Hepatic stellate cell (primary cell): ENCODE measurements at regions not wholly inside any gene's neighbourhood (a gene's known extent, or its start where the extent isn't known, plus 50 kb on each side); places are given as distances from the start of the nearest gene placed in this dataset.

Experiments used
- DNase-seq: peaks from one replicate; pipeline ENCODE4 v3.0.0; 2011; ENCODE audit warnings: low spot score

- DNase-seq = no peak
Observed at GRCh38 chr9:81489046-81489445, 200.3 kb downstream of the TLE1 start.

GRCh38 chr9:81480828-81481604 lies 208.3 kb downstream of the TLE1 start:
- DNase-seq = no peak

DNA sequence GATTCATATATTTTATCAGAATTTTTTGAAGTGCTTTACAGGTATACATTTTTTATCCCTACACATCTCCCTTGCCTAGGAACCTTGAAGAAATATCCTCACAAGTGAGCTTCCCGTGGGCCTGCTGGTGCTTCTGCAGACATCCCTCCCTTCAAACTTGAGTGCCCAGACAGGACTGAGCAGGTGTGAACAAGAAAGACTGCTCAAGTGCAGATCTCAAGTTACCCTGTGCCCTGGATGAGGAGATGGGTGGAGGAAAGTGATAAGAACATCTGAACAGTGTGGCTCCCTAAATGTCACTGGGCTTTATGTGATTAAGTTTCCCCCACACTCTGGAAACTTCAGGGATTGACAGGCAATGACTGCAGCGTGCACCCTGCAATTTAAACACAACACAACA lies 209.8 kb downstream of the TLE1 start:
- no peak for DNase-seq

- DNase-seq = no peak
Observed at GRCh38 chr9:81477669-81478068, 211.7 kb downstream of the TLE1 start.

DNA sequence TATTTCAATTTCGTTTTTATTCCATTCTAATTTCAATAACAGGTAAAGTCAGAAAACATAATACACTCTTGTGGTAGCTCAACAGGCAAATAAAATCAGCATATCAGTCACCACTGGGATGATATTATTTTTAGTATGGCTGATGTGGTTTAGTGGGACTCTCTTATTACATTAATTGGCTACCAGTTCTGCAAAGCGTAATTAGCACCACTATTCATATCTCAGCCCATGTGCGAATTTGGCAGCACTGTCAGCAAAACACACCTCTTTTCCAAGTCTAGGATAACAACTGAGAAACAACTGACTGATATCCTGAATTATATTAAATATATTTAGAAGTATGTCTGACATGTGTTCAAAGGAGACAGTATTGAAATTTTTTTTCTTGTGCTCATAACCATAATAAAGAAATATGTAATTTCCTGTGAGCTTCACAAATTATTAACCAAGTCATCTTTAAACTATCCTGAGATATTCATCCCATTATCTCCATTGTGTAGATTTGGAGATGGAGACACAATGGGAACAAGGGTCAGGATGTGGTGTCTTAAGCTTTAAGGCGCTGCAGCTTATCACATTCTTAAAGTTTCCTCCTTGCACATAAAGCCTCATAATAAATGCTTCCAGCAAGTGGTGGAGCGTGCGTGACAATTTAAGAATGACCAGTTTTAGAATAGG lies 212.4 kb downstream of the TLE1 start:
- DNase-seq = no peak

GRCh38 chr9:81474792-81475191 lies 214.6 kb downstream of the TLE1 start:
- no peak for DNase-seq

DNA sequence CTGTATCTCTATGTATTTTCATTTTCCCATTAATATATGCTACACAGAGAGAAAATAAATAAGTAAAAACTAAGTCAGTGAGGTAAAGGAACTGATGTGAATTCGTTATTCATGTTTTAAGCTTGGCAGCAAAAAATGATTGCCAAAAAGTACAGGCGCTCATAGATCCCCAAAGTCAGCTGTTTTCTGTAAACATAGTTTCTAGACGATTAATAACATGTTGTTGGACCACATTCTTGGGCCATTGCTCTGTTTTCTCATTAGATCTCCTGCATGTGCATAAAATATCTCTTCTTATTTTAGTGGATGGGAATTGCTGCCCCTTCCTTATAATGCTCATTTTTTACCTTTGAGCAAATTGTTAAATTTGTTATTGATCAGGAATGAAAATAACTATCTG lies 215.2 kb downstream of the TLE1 start:
- no peak for DNase-seq

DNA sequence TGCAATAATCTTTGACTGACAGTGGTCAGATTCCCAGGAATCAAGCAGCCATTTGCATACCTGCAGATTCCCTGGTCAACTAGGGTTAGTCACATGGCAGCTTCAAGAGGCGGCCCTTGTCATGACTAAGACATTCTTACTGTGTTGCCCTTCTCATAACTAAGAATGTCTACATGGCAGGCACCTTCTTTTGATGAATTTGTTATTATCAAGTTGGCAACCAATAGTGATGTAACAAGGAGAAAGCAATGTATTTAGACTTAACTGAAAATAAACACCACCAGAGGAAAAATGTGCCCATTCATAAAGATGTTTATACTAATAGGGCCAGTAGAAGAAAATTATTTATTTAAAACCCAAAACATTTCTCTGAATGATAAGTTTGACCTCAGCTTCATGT lies 215.6 kb downstream of the TLE1 start:
- no peak for DNase-seq

DNA sequence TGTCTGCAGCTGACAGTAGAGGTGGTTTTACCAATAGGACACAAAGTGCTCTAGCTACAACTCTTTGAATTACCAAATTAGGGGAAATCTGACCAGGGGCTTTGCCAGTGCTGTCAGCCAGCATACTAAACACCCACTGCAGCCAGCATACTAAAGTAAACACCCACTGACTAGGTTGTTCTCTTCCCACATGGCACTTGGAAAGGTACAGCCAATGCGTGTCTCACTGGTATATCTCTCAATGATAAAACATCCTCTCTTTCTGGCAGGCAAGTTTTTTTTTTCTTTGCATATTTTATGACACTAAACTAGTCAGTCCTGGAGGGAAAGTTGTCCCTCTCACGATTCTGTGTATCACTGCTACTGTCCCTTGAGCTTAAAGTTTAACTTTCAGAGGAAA lies 216.1 kb downstream of the TLE1 start:
- DNase-seq = no peak

- no peak for DNase-seq
Observed at GRCh38 chr9:81472701-81473100, 216.6 kb downstream of the TLE1 start.

- DNase-seq = no peak
Observed at GRCh38 chr9:81470864-81471263, 218.5 kb downstream of the TLE1 start.

GRCh38 chr9:81468084-81468595 lies 221.2 kb downstream of the TLE1 start:
- no peak for DNase-seq

GRCh38 chr9:81466981-81467380 lies 222.4 kb downstream of the TLE1 start:
- no peak for DNase-seq

- DNase-seq = peak; percentile 62
Observed at GRCh38 chr9:81465468-81466011, 223.8 kb downstream of the TLE1 start.

DNA sequence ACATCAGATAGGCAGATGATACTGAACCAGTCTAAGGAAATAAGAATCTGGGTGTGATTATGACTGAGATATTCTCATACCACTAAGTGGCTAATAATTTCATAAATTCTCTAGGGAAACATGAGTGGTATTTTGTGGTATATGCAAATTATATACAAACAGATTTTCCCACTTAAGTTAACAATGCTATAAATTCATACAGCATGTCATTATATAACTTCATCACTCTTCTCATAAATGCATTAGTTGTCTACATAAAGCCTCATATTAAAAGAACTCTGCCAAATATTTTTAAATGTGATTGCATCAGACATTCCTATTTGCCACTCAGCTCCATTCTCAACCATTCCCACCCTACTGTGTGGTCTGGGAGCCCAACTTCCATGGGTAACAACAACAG lies 226.5 kb downstream of the TLE1 start:
- DNase-seq = no peak

- DNase-seq = no peak
Observed at GRCh38 chr9:81461196-81461595, 228.2 kb downstream of the TLE1 start.

DNA sequence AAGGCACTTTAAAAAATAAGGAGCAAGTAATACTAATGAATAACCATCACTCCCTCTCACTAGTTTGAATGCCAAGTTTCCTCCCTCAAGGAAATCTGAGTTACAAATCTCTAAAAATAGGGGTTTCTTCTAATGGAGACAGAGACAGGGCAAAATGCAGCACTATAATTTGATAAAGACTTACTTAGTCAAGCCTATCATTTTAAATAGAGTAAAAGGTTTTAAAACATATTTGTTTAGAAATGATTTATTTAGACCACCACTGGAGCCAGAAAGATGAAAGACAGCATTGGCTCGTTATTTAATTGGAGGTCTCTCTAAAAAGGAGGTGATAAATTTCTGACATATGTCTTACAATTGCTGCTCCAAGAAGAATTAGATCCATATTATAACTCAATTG lies 228.7 kb downstream of the TLE1 start:
- DNase-seq = no peak

DNA sequence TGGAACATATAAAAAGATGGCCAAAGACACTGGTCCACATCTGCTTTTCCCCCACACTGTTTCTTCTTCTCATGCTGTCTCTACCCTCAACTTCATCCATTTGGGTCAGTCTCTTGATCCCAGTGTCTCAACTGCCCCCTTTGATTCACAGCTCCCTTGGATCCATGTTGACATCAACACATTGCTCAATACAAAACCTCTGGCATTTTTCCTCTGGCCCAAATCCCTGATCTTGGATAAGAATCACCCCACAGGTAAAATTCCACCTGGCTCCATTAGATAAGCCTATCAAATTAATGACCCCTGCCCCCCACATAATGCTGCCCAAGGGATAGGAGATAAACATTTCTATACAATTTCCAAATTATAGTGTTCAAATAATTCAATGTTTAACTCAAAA lies 229.8 kb downstream of the TLE1 start:
- no peak for DNase-seq

- DNase-seq = peak; percentile 40
Observed at GRCh38 chr9:81456431-81457006, 232.8 kb downstream of the TLE1 start.

DNA sequence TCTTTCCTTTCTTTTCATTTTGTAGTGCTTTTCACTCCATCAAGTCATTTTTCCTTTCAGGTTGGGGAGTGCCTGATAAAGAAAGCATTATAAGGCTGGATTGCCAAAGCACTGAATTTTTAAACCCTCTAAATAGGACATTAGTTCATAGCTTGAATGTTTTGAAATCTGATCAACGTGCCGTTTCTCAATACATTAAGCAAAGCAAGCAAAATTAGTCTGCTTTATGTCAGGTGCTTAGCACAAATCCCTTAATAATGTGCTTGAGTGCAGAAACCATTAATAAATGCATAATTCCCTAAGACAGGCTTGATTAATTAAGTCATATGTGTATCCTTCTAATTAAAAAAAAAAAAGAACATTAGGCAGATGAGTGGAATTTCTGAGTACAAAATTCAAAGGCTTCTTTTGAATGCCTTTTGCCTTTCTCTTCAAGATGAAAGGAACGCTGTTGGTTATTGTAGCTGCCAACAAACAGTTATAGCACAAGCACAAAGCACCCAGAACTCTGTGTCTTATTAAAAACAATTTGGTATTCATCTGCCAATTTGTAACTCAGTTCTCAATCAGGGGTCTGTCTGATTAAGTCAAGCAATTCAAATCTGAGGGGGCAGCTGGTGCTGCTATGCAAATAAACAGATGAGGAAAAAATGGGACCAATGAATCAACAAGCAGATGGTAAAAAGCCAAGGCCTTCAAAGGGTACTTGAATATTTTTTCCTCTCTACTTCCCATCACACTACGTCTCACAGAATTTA lies 233.7 kb downstream of the TLE1 start:
- no peak for DNase-seq

- DNase-seq = no peak
Observed at GRCh38 chr9:81445331-81445921, 243.9 kb downstream of the TLE1 start.

- DNase-seq = peak; percentile 79
Observed at GRCh38 chr9:81431641-81432040, 257.7 kb downstream of the TLE1 start.
